WTC11 (cell line): ENCODE measurements at regions not wholly inside any gene's neighbourhood (a gene's known extent, or its start where the extent isn't known, plus 50 kb on each side); places are given as distances from the start of the nearest gene placed in this dataset.

Experiments used
- ATAC-seq: fragments of 200-7000 bp; cut with Tn5 transposase; 2 replicates; pipeline ENCODE4 v1.10.0; 2021; ENCODE audit warnings: mild to moderate bottlenecking, moderate library complexity
- CTCF ChIA-PET: fragments of 300-600 bp; sonication (Branson Sonifier 250); formaldehyde crosslinking; loops from one replicate; lab custom pipeline; 2021; ENCODE audit warnings: antibody characterized with exemption; lab: Charles Lee
- POLR2A ChIA-PET: fragments of 350-600 bp; sonication (Branson Sonifier 250); formaldehyde crosslinking; loops from one replicate; lab custom pipeline; 2021; ENCODE audit warnings: antibody characterized with exemption; lab: Charles Lee
- DNase-seq: peaks from one replicate; pipeline ENCODE4 v3.0.0; 2021; ENCODE audit warnings: low spot score
- H3K27ac Mint-ChIP-seq: 2 replicates; pipeline ENCODE4 v1.8.0; 2021; ENCODE audit warnings: mixed read lengths
- H3K27me3 Mint-ChIP-seq: 2 replicates; pipeline ENCODE4 v1.8.0; 2021; ENCODE audit warnings: low read depth, mild to moderate bottlenecking, moderate library complexity, mixed read lengths
- H3K36me3 Mint-ChIP-seq: 2 replicates; pipeline ENCODE4 v1.8.0; 2021; ENCODE audit warnings: mixed read lengths
- H3K4me1 Mint-ChIP-seq: 2 replicates; pipeline ENCODE4 v1.8.0; 2022; ENCODE audit warnings: mixed read lengths
- H3K4me3 Mint-ChIP-seq: 2 replicates; pipeline ENCODE4 v1.8.0; 2021; ENCODE audit warnings: mild to moderate bottlenecking, moderate library complexity, mixed read lengths
- H3K9me3 Mint-ChIP-seq: 2 replicates; pipeline ENCODE4 v1.8.0; 2021; ENCODE audit warnings: mixed read lengths
- ATF1 ChIP-seq: sonication (generic); formaldehyde crosslinking; IDR thresholded peaks from 2 replicates; pipeline ENCODE4 v1.8.1; 2023; ENCODE audit warnings: mild to moderate bottlenecking, moderate library complexity, missing genetic modification reagents
- ETV6 ChIP-seq: sonication (generic); formaldehyde crosslinking; IDR thresholded peaks from 2 replicates; pipeline ENCODE4 v1.8.1; 2022; ENCODE audit warnings: mild to moderate bottlenecking, missing genetic modification reagents
- GABPB1 ChIP-seq: sonication (generic); formaldehyde crosslinking; IDR thresholded peaks from 2 replicates; pipeline ENCODE4 v1.8.1; 2023; ENCODE audit warnings: mild to moderate bottlenecking, missing genetic modification reagents
- JAZF1 ChIP-seq: fragments of 250-450 bp; sonication (Bioruptor Pico); IDR thresholded peaks from 2 replicates; pipeline ENCODE4 v1.9.0; 2021; ENCODE audit warnings: moderate library complexity, mild to moderate bottlenecking, inconsistent platforms
- JUN ChIP-seq: sonication (generic); formaldehyde crosslinking; IDR thresholded peaks from 2 replicates; pipeline ENCODE4 v1.8.0; 2023; ENCODE audit warnings: mild to moderate bottlenecking, missing genetic modification reagents
- NFE2L1 ChIP-seq: sonication (generic); formaldehyde crosslinking; IDR thresholded peaks from 2 replicates; pipeline ENCODE4 v1.8.1; 2023; ENCODE audit warnings: missing genetic modification reagents
- NFYB ChIP-seq: sonication (generic); formaldehyde crosslinking; conservative IDR thresholded peaks from 2 replicates; pipeline ENCODE4 v1.8.0; 2022; ENCODE audit warnings: low read depth, missing genetic modification reagents
- NR3C1 ChIP-seq: sonication (generic); formaldehyde crosslinking; conservative IDR thresholded peaks from 2 replicates; pipeline ENCODE4 v1.8.1; 2023; ENCODE audit warnings: low read depth, mild to moderate bottlenecking, missing genetic modification reagents
- ZNF121 ChIP-seq: sonication (generic); formaldehyde crosslinking; IDR thresholded peaks from 2 replicates; pipeline ENCODE4 v1.8.0; 2023; ENCODE audit warnings: missing genetic modification reagents
- ZNF138 ChIP-seq: sonication (generic); formaldehyde crosslinking; conservative IDR thresholded peaks from 2 replicates; pipeline ENCODE4 v1.8.1; 2022; ENCODE audit warnings: mild to moderate bottlenecking, moderate library complexity, missing genetic modification reagents
- ZNF219 ChIP-seq: sonication (generic); formaldehyde crosslinking; IDR thresholded peaks from 2 replicates; pipeline ENCODE4 v1.8.0; 2023; ENCODE audit warnings: missing genetic modification reagents, mild to moderate bottlenecking, borderline replicate concordance
- TF ChIP-seq, protein P1 (sequence below): sonication (generic); formaldehyde crosslinking; IDR thresholded peaks from 2 replicates; pipeline ENCODE4 v1.8.0; 2023; ENCODE audit warnings: mild to moderate bottlenecking, missing genetic modification reagents
- TF ChIP-seq, protein P2 (sequence below): fragments of 250-450 bp; sonication (Bioruptor Pico); IDR thresholded peaks from 2 replicates; pipeline ENCODE4 v1.9.0; 2021; ENCODE audit warnings: mild to moderate bottlenecking
- TF ChIP-seq, protein P3 (sequence below): sonication (generic); formaldehyde crosslinking; IDR thresholded peaks from 2 replicates; pipeline ENCODE4 v1.8.0; 2022; ENCODE audit warnings: mild to moderate bottlenecking, missing genetic modification reagents
- TF ChIP-seq, protein P4 (sequence below): fragments of 250-450 bp; sonication (Bioruptor Pico); IDR thresholded peaks from 2 replicates; pipeline ENCODE4 v1.8.0; 2021; ENCODE audit warnings: mild to moderate bottlenecking
- TF ChIP-seq, protein P5 (sequence below): sonication (generic); formaldehyde crosslinking; IDR thresholded peaks from 2 replicates; pipeline ENCODE4 v1.8.1; 2022; ENCODE audit warnings: missing genetic modification reagents, borderline replicate concordance
- TF ChIP-seq, protein P6 (sequence below): sonication (generic); formaldehyde crosslinking; IDR thresholded peaks from 2 replicates; pipeline ENCODE4 v1.8.1; 2022; ENCODE audit warnings: low read depth, missing genetic modification reagents, borderline replicate concordance
- TF ChIP-seq, protein P7 (sequence below): sonication (generic); formaldehyde crosslinking; IDR thresholded peaks from 2 replicates; pipeline ENCODE4 v1.8.0; 2022; ENCODE audit warnings: mild to moderate bottlenecking, missing genetic modification reagents

DNA sequence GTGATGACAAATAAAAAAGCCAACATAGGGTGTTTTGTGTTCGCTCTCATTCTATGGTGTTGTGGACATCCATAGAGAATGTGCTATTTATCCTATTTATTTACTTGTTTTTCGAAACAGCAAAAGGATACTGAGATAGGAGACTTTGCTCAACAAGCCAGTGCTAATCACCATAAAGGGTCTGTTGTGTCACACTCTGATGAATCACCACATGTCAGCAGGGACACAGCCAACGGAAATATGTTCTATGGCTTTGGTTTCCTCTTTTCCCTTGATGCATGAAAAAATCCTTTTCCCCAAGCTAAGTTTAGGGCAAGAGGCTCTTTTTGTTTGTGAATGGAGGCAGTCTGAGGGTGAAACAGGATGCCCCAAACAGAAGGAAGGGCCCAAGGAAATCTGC lies 154.3 kb downstream of the RNF152 start:
- Mint-ChIP-seq H3K4me3 (no peak overlapping the region), H3K27me3 (no peaks in the 10 kb centered on the region), H3K9me3 (no peaks in the 10 kb centered on the region), H3K27ac (no peak overlapping the region), H3K4me1 (peaks cover 12% of the 10 kb centered on the region), H3K36me3 (no peaks in the 10 kb centered on the region)
- ChIA-PET POLR2A (no interaction called here), CTCF (no interaction called here)
- ATAC-seq (no peak), DNase-seq (no peak)
- TF ChIP-seq ZNF219 (CRISPR knock-in tag): no peak

DNA sequence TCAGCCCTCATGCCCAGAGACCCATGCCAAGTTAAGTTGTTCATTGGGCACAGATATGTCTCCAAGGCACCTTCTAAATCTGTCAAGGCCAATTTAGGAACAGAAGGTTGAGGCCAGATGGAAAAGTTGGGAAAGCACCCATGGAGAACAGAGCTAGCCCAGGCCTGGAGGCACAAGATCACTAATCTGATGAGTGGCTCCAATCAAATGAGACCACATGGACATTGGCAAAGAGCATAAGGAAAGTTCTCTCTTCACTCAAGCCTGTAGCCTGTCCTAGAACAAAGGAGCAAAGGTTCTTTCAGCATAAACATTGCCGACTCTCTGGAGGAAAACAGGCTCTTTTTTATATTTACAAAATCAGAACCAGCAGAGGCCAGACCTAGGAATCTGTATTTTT lies 154.8 kb downstream of the RNF152 start:
- ATAC-seq: no peak
- ChIA-PET CTCF (no interaction called here), POLR2A (no interaction called here)
- Mint-ChIP-seq H3K4me3 (no peak overlapping the region), H3K27me3 (no peaks in the 10 kb centered on the region)
- TF ChIP-seq NR3C1 (no peak), GABPB1 (no peak), ZNF138 (CRISPR knock-in tag) (no peak), NFYB (no peak), ETV6 (no peak), JAZF1 (no peak)
- TF ChIP-seq, protein P1, sequence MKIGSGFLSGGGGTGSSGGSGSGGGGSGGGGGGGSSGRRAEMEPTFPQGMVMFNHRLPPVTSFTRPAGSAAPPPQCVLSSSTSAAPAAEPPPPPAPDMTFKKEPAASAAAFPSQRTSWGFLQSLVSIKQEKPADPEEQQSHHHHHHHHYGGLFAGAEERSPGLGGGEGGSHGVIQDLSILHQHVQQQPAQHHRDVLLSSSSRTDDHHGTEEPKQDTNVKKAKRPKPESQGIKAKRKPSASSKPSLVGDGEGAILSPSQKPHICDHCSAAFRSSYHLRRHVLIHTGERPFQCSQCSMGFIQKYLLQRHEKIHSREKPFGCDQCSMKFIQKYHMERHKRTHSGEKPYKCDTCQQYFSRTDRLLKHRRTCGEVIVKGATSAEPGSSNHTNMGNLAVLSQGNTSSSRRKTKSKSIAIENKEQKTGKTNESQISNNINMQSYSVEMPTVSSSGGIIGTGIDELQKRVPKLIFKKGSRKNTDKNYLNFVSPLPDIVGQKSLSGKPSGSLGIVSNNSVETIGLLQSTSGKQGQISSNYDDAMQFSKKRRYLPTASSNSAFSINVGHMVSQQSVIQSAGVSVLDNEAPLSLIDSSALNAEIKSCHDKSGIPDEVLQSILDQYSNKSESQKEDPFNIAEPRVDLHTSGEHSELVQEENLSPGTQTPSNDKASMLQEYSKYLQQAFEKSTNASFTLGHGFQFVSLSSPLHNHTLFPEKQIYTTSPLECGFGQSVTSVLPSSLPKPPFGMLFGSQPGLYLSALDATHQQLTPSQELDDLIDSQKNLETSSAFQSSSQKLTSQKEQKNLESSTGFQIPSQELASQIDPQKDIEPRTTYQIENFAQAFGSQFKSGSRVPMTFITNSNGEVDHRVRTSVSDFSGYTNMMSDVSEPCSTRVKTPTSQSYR: no peak
- TF ChIP-seq, protein P2, sequence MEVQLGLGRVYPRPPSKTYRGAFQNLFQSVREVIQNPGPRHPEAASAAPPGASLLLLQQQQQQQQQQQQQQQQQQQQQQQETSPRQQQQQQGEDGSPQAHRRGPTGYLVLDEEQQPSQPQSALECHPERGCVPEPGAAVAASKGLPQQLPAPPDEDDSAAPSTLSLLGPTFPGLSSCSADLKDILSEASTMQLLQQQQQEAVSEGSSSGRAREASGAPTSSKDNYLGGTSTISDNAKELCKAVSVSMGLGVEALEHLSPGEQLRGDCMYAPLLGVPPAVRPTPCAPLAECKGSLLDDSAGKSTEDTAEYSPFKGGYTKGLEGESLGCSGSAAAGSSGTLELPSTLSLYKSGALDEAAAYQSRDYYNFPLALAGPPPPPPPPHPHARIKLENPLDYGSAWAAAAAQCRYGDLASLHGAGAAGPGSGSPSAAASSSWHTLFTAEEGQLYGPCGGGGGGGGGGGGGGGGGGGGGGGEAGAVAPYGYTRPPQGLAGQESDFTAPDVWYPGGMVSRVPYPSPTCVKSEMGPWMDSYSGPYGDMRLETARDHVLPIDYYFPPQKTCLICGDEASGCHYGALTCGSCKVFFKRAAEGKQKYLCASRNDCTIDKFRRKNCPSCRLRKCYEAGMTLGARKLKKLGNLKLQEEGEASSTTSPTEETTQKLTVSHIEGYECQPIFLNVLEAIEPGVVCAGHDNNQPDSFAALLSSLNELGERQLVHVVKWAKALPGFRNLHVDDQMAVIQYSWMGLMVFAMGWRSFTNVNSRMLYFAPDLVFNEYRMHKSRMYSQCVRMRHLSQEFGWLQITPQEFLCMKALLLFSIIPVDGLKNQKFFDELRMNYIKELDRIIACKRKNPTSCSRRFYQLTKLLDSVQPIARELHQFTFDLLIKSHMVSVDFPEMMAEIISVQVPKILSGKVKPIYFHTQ (CRISPR knock-in tag): no peak
- TF ChIP-seq, protein P3, sequence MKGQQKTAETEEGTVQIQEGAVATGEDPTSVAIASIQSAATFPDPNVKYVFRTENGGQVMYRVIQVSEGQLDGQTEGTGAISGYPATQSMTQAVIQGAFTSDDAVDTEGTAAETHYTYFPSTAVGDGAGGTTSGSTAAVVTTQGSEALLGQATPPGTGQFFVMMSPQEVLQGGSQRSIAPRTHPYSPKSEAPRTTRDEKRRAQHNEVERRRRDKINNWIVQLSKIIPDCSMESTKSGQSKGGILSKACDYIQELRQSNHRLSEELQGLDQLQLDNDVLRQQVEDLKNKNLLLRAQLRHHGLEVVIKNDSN (CRISPR knock-in tag): no peak
- TF ChIP-seq, all 79 proteins: peak for 0
- H3K27ac Mint-ChIP-seq: no peak overlapping the region
- peaks cover 12% of the 10 kb centered on the region for H3K4me1 Mint-ChIP-seq
- no peak for DNase-seq
- no peaks in the 10 kb centered on the region for H3K9me3 Mint-ChIP-seq
- no peaks in the 10 kb centered on the region for H3K36me3 Mint-ChIP-seq

DNA sequence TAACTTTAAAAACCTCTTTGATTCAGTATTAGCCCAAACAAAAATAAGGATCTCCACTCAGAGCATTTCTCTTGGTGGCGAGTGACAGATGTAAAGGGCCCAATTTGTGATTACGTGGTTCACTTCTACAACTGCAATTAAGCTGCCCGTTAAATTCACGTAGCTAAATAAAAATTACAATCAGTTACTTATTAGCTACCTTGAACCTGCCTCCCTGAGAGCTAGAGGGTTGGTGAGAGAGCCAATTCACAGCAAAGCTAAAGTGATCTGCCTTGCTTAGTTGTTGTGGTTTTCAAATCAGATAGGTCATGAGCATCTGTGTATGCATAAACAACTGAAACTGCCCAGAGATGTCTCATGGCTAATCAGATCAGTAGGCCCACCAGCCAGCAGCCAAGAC lies 156.7 kb downstream of the RNF152 start:
- ChIA-PET POLR2A (no interaction called here), CTCF (no interaction called here)
- H3K27ac Mint-ChIP-seq: no peak overlapping the region
- H3K9me3 Mint-ChIP-seq: no peaks in the 10 kb centered on the region
- ATAC-seq: no peak
- no peaks in the 10 kb centered on the region for H3K27me3 Mint-ChIP-seq
- no peak for DNase-seq
- peaks cover 12% of the 10 kb centered on the region for H3K4me1 Mint-ChIP-seq
- H3K36me3 Mint-ChIP-seq: no peaks in the 10 kb centered on the region
- TF ChIP-seq, protein P4, sequence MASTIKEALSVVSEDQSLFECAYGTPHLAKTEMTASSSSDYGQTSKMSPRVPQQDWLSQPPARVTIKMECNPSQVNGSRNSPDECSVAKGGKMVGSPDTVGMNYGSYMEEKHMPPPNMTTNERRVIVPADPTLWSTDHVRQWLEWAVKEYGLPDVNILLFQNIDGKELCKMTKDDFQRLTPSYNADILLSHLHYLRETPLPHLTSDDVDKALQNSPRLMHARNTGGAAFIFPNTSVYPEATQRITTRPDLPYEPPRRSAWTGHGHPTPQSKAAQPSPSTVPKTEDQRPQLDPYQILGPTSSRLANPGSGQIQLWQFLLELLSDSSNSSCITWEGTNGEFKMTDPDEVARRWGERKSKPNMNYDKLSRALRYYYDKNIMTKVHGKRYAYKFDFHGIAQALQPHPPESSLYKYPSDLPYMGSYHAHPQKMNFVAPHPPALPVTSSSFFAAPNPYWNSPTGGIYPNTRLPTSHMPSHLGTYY (CRISPR knock-in tag): no peak
- no peak overlapping the region for H3K4me3 Mint-ChIP-seq

DNA sequence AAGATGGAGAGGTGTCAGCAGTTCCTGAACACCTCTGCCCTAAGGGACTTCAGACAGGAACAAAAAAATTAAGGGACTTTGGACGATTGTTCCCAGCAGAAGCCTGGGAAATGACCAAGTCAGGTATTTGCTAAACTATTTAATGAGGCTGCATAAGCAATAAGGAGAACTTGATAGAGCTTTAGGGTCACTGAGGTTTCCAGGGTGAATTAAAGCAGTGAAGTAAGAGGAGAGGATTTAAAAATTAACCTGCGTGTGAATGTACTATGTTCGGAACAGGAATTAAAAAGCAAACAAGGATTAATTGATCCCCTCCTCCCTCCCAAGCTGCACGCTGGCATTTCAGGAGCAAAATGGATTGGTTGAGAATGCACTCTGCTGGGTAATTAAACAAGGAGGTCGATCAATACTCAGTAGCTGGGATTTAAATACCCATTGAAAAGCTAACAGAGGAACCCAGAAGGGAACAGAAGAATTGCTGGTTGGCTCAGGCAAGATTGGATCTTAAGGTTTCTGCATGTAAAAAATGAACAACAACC lies 157.2 kb downstream of the RNF152 start:
- POLR2A ChIA-PET: no interaction called here
- Mint-ChIP-seq H3K9me3 (peaks cover 4% of the 10 kb centered on the region), H3K4me3 (no peak overlapping the region), H3K4me1 (peaks cover 12% of the 10 kb centered on the region), H3K27me3 (no peaks in the 10 kb centered on the region), H3K36me3 (no peaks in the 10 kb centered on the region), H3K27ac (no peak overlapping the region)
- DNase-seq: no peak
- no peak for ATAC-seq
- CTCF ChIA-PET: no interaction called here
- TF ChIP-seq, protein P5, sequence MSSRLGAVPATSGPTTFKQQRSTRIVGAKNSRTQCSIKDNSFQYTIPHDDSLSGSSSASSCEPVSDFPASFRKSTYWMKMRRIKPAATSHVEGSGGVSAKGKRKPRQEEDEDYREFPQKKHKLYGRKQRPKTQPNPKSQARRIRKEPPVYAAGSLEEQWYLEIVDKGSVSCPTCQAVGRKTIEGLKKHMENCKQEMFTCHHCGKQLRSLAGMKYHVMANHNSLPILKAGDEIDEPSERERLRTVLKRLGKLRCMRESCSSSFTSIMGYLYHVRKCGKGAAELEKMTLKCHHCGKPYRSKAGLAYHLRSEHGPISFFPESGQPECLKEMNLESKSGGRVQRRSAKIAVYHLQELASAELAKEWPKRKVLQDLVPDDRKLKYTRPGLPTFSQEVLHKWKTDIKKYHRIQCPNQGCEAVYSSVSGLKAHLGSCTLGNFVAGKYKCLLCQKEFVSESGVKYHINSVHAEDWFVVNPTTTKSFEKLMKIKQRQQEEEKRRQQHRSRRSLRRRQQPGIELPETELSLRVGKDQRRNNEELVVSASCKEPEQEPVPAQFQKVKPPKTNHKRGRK (CRISPR knock-in tag): no peak
- TF ChIP-seq GABPB1: no peak
- TF ChIP-seq, protein P6, sequence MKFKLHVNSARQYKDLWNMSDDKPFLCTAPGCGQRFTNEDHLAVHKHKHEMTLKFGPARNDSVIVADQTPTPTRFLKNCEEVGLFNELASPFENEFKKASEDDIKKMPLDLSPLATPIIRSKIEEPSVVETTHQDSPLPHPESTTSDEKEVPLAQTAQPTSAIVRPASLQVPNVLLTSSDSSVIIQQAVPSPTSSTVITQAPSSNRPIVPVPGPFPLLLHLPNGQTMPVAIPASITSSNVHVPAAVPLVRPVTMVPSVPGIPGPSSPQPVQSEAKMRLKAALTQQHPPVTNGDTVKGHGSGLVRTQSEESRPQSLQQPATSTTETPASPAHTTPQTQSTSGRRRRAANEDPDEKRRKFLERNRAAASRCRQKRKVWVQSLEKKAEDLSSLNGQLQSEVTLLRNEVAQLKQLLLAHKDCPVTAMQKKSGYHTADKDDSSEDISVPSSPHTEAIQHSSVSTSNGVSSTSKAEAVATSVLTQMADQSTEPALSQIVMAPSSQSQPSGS (CRISPR knock-in tag): no peak
- TF ChIP-seq, protein P7, sequence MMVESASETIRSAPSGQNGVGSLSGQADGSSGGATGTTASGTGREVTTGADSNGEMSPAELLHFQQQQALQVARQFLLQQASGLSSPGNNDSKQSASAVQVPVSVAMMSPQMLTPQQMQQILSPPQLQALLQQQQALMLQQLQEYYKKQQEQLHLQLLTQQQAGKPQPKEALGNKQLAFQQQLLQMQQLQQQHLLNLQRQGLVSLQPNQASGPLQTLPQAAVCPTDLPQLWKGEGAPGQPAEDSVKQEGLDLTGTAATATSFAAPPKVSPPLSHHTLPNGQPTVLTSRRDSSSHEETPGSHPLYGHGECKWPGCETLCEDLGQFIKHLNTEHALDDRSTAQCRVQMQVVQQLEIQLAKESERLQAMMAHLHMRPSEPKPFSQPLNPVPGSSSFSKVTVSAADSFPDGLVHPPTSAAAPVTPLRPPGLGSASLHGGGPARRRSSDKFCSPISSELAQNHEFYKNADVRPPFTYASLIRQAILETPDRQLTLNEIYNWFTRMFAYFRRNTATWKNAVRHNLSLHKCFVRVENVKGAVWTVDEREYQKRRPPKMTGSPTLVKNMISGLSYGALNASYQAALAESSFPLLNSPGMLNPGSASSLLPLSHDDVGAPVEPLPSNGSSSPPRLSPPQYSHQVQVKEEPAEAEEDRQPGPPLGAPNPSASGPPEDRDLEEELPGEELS: no peak
- no peak for TF ChIP-seq NFE2L1 (CRISPR knock-in tag)
- no peak for TF ChIP-seq ZNF121
- no peak for TF ChIP-seq JUN
- TF ChIP-seq ATF1 (CRISPR knock-in tag): no peak
